Colonic mucosa (tissue), 4 donors: ENCODE measurements at regions not wholly inside any gene's neighbourhood (a gene's known extent, or its start where the extent isn't known, plus 50 kb on each side); places are given as distances from the start of the nearest gene placed in this dataset.
A peak's percentile ranks its signal among the peaks of the same experiment; 100 is the strongest.

Experiments
- DNase-seq: peaks from one replicate; pipeline ENCODE4 v3.0.0-alpha.2; 2020
- H3K27ac ChIP-seq: fragments of 200-600 bp; one replicate; pipeline ENCODE4 v1.8.0; 2021
- H3K27me3 ChIP-seq: fragments of 200-600 bp; one replicate; pipeline ENCODE4 v1.8.0; 2021
- H3K36me3 ChIP-seq: fragments of 200-600 bp; one replicate; pipeline ENCODE4 v1.8.0; 2021
- H3K4me1 ChIP-seq: fragments of 200-600 bp; one replicate; pipeline ENCODE4 v1.8.0; 2021; ENCODE audit warnings: mild to moderate bottlenecking
- H3K4me3 ChIP-seq: fragments of 200-600 bp; one replicate; pipeline ENCODE4 v1.8.0; 2021
- H3K9ac ChIP-seq, 2 donors: one replicate each; pipeline ENCODE4 v1.7.0; 2013; ENCODE audit warnings: control low read depth in 2 of 2, low read depth in 2 of 2, low read length in 2 of 2
- H3K9me3 ChIP-seq: fragments of 200-600 bp; one replicate; pipeline ENCODE4 v1.8.0; 2021
- CTCF ChIP-seq: fragments of 200-600 bp; IDR thresholded peaks from one replicate; pipeline ENCODE4 v1.8.0; 2022; ENCODE audit warnings: antibody characterized with exemption, mild to moderate bottlenecking
- intact Hi-C: fragments of 100-400 bp; cut with DNase I; formaldehyde crosslinking; loops from one replicate; pipeline ENCODE4 v1.14.1; 2022
- donor health status: healthy.
- donor health status: DM: no; HTN: no; CAD: no.
- donor health status: DM: no; HTN: no; CAD: no.

- intact Hi-C loops: no loop called here
These were observed 344.5 kb upstream of the NR3C2 start for GRCh38 chr4:148786699-148787098.

GRCh38 chr4:148782284-148782683, 340.1 kb upstream of the NR3C2 start:
- Histone ChIP-seq H3K9ac (no peak overlapping the region), H3K27ac (no peak overlapping the region), H3K9me3 (no peaks in the 10 kb centered on the region), H3K4me1 (no peaks in the 10 kb centered on the region), H3K36me3 (no peaks in the 10 kb centered on the region), H3K27me3 (no peaks in the 10 kb centered on the region), H3K4me3 (no peak overlapping the region)
- DNase-seq: no peak
- intact Hi-C loops: no loop called here
- TF ChIP-seq CTCF: no peak

More at GRCh38 chr4:148786699-148787098, 344.5 kb upstream of the NR3C2 start:
- Histone ChIP-seq H3K4me3 (no peak overlapping the region), H3K27ac (peak overlapping the region; percentile 33), H3K9ac (peak overlapping the region in 1 of 2 donors; percentile 31), H3K4me1 (no peaks in the 10 kb centered on the region), H3K36me3 (no peaks in the 10 kb centered on the region), H3K27me3 (no peaks in the 10 kb centered on the region), H3K9me3 (no peaks in the 10 kb centered on the region)
- peak; percentile 50 for DNase-seq
- no peak for TF ChIP-seq CTCF

GRCh38 chr4:148780426-148781005, 338.3 kb upstream of the NR3C2 start:
- H3K27ac ChIP-seq: peak overlapping the region; percentile 33
- H3K27me3 ChIP-seq: no peaks in the 10 kb centered on the region
- H3K9ac ChIP-seq: no peak overlapping the region
- H3K9me3 ChIP-seq: no peaks in the 10 kb centered on the region
- no peaks in the 10 kb centered on the region for H3K36me3 ChIP-seq
- no peak overlapping the region for H3K4me3 ChIP-seq
- DNase-seq: no peak
- no peaks in the 10 kb centered on the region for H3K4me1 ChIP-seq
- TF ChIP-seq CTCF: no peak
- intact Hi-C loops: no loop called here

DNA sequence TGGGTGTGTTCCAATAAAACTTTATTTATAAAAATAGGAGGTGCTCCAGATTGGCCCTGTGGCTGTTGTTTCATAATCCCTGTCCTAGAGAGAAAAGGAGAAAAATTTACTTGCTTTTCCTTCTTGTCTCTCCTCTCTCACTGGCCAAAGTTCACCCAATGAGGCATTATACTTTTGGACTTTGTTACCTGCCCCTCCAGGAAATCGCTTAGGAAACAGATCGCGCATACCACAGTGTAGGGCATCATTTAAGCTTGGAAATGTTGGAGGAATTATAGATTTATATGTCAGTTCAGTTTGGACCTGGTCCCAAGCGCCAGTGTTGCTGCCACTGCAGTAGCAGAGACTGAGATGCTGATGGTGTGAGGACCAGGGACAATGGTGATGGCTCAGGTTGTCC, 337.6 kb upstream of the NR3C2 start:
- Histone ChIP-seq H3K36me3 (no peaks in the 10 kb centered on the region), H3K4me1 (no peaks in the 10 kb centered on the region), H3K9me3 (no peaks in the 10 kb centered on the region), H3K4me3 (no peak overlapping the region), H3K27ac (peak overlapping the region; percentile 33), H3K9ac (no peak overlapping the region), H3K27me3 (no peaks in the 10 kb centered on the region)
- TF ChIP-seq CTCF: no peak
- DNase-seq: peak; percentile 64
- intact Hi-C loops: no loop called here

DNA sequence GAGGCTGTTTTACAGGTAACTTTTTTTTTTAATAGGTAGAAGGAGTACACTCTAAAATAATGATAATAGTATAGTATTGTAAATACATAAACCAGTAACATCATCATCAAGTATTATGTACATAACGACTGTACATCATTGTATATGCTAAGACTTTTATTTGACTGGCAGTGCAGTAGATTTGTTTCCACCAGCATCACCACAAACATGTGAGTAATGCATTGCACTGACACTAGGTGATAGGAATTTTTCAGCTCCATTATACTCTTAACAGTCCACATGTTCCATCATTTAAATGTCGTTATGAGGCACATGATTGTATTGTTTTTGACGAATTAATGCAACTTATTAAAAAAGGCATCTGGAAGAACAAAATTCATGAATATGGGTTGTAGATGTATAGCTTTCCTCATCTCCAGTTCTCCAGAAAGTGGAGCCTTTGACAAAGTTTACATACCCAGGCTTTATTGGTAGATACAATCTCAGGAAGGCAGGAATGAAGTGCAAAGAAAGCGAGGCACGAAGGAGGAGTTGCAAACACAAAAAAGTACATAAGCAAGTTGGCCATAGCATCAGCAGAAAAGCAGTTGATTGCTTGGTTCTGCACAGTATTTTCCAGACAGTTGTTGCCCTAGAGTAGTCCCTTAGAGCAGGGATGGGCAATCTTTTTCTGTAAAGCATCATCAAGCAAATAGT, 336.9 kb upstream of the NR3C2 start:
- no peaks in the 10 kb centered on the region for H3K9me3 ChIP-seq
- no peaks in the 10 kb centered on the region for H3K27me3 ChIP-seq
- H3K36me3 ChIP-seq: no peaks in the 10 kb centered on the region
- H3K4me1 ChIP-seq: no peaks in the 10 kb centered on the region
- no peak overlapping the region for H3K9ac ChIP-seq
- peak overlapping the region; percentile 33 for H3K27ac ChIP-seq
- intact Hi-C loops: no loop called here
- TF ChIP-seq CTCF: no peak
- no peak for DNase-seq
- H3K4me3 ChIP-seq: no peak overlapping the region
